Hepatocyte (in vitro differentiated cells): ENCODE measurements at regions not wholly inside any gene's neighbourhood (a gene's known extent, or its start where the extent isn't known, plus 50 kb on each side); places are given as distances from the start of the nearest gene placed in this dataset.

Experiments
- CTCF ChIP-seq: fragments of 200-600 bp; sonication (generic); IDR thresholded peaks from 2 replicates; pipeline ENCODE4 v1.5.1; 2016; ENCODE audit warnings: antibody characterized with exemption, mild to moderate bottlenecking; ENCODE audit not compliant: poor library complexity
- EZH2 ChIP-seq: fragments of 200-600 bp; sonication (generic); IDR thresholded peaks from 2 replicates; pipeline ENCODE4 v1.6.1; 2016; ENCODE audit warnings: antibody characterized with exemption, mild to moderate bottlenecking, borderline replicate concordance

DNA sequence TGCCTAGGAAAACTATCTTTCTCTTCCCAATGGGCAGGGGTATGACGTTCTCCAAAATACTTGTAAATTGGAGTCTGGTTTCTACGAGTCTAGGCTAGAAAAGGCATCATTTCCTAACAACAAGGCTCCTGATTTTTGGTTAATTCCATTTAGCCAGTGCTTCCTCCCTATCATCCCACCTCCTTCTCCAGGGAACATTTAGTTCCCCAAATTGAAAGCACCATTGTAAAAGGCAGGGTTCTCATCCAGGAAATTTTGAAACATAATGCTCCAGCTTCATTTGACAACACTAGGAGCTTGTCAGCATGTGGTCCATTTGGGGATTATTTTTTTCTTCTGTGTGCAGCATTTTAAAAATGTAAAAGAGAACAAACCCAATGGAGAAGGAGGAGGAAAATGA is 256.5 kb upstream of the GRIA1 start:
- no peak for TF ChIP-seq CTCF
- TF ChIP-seq EZH2 = no peak
